ENCODE measurements at regions not wholly inside any gene's neighbourhood (a gene's known extent, or its start where the extent isn't known, plus 50 kb on each side); places are given as distances from the start of the nearest gene placed in this dataset.

GRCh38 chr10:130809761-130810515 is 501.6 kb downstream of the TCERG1L start:
- no peak for DNase-seq

GRCh38 chr10:130810856-130811255 is 500.7 kb downstream of the TCERG1L start:
- no peak for DNase-seq

GRCh38 chr10:130812381-130813148 is 499.0 kb downstream of the TCERG1L start:
- no peak for DNase-seq

- no peak for DNase-seq
Measured at GRCh38 chr10:130814610-130815009, 496.9 kb downstream of the TCERG1L start.

GRCh38 chr10:130816116-130816901 is 495.2 kb downstream of the TCERG1L start:
- no peak for DNase-seq

DNA sequence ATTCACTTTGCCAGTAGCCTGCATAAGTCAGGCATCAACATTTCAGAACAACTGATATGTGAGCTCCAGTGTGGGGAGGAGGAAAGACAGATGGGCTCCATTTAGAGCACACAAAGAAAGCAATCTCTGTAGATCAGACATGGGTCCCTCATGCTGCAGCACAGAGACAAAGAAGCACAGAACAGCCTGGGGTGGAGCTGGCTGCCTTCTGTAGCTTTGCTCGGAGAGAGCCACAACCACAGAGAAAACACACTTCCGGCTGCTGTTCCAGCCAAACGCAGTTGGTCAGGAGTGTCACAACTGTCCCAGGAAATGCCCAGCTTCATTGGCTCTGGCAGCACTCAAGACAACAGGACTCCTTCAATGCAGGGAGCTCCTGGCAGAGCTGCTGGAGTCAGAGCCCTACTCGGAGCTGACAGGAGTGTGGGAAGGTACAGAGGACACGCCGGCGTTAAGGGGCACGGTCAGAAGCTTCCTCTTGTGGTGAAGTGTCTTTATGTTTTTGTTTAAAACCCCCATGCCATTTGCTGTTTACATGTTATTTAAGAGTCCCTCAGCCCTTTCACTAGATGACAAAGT is 494.4 kb downstream of the TCERG1L start:
- no peak for DNase-seq

- no peak for DNase-seq
Measured at GRCh38 chr10:130817674-130818073, 493.8 kb downstream of the TCERG1L start.

GRCh38 chr10:130820880-130821482 is 490.5 kb downstream of the TCERG1L start:
- no peak for DNase-seq

DNA sequence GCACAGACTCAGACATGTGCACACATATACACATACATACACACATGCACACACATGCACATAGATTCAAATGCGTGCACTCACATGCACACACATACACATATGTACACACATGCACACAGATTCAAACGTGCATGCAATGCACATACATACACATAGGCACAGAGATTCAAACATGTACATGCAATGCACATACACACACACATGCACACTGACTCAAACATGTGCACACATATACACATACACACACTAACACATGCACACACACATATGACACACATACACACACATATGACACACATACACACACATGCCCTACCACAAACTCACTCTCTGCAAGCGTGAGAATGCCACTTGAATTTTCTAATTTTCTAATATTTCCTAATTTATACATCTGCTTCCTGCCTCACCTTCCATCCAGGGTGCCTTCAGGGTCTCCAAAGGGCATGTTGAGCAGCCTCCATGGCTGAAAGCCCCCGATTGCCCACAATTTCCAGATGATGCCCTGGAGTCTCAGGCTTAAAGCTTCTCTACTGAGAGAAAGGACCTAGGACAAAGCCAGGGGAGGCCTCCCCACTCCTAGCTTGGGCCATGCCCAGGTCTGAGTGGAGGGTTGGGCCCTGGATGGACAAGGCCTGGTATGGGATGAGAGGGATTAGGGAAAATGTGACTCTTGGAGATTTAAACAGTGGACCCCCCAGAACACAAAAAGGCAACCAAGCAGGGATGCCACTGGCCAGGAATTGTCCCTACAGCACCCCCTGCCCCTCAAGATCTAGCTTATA is 487.1 kb downstream of the TCERG1L start:
- no peak for DNase-seq

DNA sequence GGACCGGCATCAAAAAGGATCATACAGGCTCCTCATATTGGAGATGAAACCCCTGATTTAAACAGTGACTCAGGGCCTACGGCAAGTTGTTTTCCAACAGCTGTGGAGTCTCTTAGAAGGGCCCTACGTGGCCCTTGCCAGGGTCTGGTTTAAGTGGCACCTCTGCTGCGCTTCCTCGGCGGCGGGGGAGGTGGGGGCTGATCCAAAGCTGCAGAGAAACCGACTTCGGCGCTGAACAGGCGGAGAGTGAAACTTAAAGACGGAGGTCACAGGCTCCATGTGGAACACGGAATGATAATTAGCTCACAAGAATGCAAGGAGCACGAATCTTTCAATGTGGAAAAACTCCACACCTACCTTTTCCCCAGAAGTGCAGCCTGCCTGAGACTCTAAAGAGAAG is 477.9 kb downstream of the TCERG1L start:
- DNase-seq: no peak

DNA sequence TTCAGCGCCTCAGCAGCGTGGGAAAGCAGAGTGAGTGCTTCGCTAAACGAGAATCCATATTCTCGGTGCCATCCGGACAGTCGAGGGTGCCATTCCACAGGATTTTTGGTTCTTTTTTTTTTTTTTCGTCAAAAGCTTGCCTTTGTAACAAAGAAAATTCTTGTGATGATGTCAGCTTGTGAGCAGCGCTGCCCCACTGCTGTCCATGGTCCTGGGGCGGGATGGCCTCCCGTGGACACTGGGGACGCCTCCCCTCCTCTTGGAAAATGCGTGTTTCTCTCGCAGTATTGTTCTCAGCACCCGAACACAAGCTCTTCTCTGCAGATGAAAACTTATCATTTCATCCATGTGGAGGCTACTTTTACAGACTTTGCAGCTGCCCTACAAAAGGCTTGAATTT is 477.4 kb downstream of the TCERG1L start:
- no peak for DNase-seq

GRCh38 chr10:130834573-130834972 is 476.9 kb downstream of the TCERG1L start:
- no peak for DNase-seq

- DNase-seq: no peak
Measured at GRCh38 chr10:130835068-130835467, 476.5 kb downstream of the TCERG1L start.

DNA sequence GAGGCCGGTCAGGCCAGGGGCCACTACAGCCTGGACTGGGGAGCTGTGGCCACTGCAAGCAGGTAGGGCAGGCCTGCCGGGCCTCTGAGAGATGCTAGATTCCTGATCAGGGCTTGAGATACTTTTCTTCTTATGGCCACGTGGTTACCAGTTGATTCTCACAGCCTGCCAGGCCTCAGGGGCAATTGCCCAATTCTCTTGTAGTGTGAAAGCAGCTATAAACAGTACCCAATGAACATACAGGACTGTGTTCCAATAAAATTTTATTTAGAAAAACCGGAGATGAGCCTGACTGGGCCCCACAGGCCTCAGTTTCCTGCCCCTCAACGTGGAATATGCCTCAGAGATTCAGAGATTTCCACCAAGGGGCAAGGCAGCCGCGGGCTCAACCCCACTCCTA is 475.2 kb downstream of the TCERG1L start:
- DNase-seq: no peak

GRCh38 chr10:130843051-130843653 is 468.4 kb downstream of the TCERG1L start:
- no peak for DNase-seq

GRCh38 chr10:130844310-130844709 is 467.2 kb downstream of the TCERG1L start:
- DNase-seq: no peak

GRCh38 chr10:130847170-130847569 is 464.4 kb downstream of the TCERG1L start:
- DNase-seq: no peak

GRCh38 chr10:130848855-130849254 is 462.7 kb downstream of the TCERG1L start:
- DNase-seq: no peak

DNA sequence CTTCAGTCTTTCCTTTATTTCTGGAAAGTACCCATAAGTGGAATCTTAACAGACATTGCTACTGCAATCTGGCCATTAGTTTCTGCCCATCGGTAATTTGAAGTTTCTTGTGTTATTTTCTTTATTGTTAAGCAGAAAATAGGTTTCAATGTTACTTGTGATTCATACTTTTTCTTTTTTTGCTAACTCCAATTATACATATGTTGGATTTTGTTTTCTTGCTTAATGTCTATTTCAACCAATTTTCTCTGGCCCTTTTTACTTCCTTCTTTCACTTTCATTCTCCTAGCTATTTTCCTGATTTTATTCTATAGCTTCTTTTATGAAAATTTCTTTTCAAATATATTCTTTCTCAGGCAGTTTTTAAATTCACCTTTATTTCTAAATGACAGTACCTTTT is 457.4 kb downstream of the TCERG1L start:
- no peak for DNase-seq

GRCh38 chr10:130857631-130858295 is 453.8 kb downstream of the TCERG1L start:
- DNase-seq: no peak

GRCh38 chr10:130858626-130859025 is 452.9 kb downstream of the TCERG1L start:
- no peak for DNase-seq
